ENCODE measurements at regions not wholly inside any gene's neighbourhood (a gene's known extent, or its start where the extent isn't known, plus 50 kb on each side); places are given as distances from the start of the nearest gene placed in this dataset.

GRCh38 chr13:31081316-31081715 lies 80.4 kb downstream of the HSPH1 start:
- no peak for DNase-seq (ENCODE audit: low spot score)

DNA sequence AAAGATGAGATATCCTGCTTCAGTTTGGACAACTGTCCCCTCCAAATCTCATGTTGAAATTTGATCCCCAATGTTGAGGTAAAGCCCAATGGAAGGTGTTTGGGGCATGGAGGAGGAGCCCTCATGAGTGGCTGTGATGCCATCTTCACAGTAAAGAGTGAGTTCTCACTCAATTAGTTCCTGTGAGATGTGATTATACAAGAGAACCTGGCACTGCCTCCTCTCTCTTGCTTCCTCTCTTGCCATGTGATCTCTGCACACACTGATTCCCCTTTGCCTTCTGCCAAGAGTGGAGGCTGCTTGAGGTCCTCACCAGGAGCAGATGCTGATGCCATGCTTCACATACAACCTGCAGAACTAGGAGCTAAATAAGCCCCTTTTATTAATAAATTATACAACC lies 86.9 kb downstream of the HSPH1 start:
- no peak for DNase-seq (ENCODE audit: low spot score)

DNA sequence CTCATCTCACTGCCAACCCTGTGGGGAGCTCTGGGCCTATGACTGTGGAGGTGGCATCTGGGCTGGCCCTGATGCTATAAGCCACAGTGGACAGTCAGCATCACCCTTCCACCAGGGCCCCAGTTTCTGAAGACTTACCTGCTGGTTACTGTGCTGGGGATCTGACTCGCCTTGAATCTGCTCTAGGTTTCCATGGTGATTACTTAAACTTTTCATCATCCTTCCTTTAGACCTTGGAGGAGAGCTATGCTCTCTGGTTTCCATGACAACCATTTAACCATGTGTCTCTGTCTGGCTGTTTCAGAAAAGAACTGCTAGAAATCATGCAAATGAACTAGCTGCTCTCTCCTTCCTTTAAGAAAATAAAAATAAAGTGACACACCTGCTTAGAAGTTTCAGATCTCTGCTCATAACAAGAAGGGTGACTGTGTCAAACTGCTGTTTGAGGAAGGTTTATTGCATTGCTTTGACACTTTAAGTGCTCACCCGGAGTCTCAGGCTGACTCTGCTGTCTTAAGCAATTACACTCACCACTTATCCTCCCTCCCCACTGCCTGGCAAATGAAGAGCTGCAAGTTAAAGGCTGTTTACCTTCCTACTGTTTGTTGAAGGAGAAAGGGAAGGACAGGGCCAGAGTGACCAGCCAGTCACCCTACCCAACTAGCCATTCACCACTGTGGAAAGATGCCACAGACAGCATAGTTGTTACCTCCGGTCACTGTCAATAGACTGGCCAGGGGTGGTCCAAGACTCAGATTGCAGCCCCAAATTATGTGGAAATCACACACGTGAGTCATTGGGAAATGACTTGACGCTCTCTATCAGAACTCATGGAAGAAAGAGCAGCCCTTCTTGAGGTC lies 87.6 kb downstream of the HSPH1 start:
- DNase-seq (ENCODE audit: low spot score) = no peak

DNA sequence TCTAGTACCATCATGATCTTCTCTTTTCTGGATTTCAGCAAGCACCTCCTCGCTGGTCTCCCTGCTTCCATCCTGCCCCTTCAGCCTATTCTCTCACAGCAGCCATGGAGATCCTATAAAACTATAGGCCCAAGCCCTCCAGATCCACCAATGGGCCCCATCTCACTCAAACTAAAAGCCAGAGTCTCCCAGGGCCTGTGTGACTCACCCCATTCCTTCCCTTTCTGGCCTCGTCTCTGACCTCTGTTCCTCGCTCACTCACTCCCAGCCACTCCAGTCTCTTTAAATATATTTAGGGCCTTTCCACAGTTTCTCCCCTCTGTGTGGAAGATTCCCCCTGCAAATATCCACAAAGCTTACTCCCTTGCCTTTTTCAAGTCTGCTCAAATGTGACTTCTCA lies 89.7 kb downstream of the HSPH1 start:
- DNase-seq (ENCODE audit: low spot score) = no peak

- DNase-seq (ENCODE audit: low spot score) = no peak
Measured at GRCh38 chr13:31069808-31070534, 91.7 kb downstream of the HSPH1 start.

DNA sequence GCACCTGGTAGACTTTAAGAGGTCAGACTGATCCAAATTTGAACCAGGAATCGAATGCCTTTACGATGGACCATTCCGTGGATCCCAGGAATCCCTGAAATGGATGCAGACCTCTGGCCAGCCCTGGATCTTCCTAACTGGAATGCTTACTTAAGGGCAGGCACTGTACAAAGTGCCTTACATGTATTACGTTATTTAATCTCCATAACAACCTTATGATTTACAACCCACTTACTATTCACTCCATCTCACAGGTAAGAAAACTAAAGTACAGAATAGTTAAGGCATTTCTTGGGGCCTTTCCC lies 93.6 kb downstream of the HSPH1 start:
- DNase-seq (ENCODE audit: low spot score) = no peak

DNA sequence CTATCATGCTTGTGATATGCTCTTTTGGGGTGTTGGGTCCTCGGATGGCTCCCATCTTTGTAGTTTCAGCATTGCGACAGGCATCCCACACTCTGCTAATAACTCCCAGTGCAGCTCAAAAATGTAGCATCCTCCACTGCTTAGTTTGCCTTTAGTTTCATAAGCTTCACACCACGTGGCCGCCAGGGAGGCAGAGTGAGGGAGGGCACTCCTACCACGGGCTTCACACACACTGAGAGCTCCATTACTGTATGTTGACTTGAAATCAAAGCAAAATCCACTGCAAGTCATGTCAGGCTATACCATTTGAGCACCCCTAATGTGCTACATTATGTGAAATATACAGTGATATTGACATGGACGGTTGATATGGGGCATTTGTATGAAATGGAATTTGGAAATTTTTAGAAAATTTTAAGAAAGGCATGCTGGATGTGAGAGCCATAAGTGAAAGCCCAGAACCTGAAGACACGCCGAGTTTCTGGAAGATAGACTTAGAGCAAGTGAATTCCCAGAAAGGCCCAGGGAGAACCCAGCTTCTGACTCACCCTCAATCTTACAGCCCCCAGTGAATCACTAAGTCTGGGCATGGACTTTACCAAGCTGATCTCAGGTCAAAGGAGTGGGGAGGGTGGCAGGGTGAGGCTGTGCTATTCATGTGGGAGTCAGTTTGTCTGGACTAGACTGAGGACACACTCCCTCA lies 94.1 kb downstream of the HSPH1 start:
- no peak for DNase-seq (ENCODE audit: low spot score)

GRCh38 chr13:31064636-31065035 lies 97.1 kb downstream of the HSPH1 start:
- DNase-seq (ENCODE audit: low spot score) = no peak

- no peak for DNase-seq (ENCODE audit: low spot score)
Measured at GRCh38 chr13:31063772-31064171, 97.9 kb downstream of the HSPH1 start.

GRCh38 chr13:31060655-31061054 lies 101.0 kb downstream of the HSPH1 start:
- DNase-seq (ENCODE audit: low spot score) = no peak

GRCh38 chr13:31060220-31060619 lies 101.5 kb downstream of the HSPH1 start:
- DNase-seq (ENCODE audit: low spot score) = no peak

GRCh38 chr13:31057403-31058033 lies 104.2 kb downstream of the HSPH1 start:
- no peak for DNase-seq (ENCODE audit: low spot score)

DNA sequence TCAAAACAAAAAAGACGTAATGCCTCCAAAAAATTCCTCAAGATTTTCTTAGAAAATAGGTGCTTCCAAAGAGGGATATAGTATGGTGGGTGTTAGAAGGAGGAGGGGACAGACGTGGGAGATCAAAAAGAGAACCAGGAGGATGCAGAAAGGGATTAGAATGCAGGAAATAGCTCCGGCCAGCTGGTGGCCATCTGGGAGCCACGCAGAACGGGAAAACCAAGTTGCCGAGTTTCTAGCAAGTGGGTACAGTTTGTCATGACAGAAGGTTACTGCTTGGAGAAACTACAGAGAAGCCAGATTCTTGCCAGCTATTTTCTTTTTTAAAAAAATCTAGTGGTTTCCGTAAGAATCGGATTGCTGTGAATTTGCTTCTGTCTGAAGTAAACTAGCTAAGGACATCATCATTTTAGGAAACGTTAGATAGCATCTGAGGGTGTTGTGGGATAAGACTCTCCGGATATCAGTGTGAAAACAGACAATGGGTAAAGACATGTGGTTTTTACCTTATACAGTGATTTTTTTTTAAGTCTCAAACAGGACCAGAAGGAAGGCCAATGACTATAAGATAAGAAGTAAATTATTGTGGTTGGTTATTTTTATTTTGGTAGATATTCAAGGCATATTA lies 104.9 kb downstream of the HSPH1 start:
- DNase-seq (ENCODE audit: low spot score) = no peak

- DNase-seq (ENCODE audit: low spot score) = no peak
Measured at GRCh38 chr13:31055589-31055988, 106.1 kb downstream of the HSPH1 start.

GRCh38 chr13:31054632-31055031 lies 107.1 kb downstream of the HSPH1 start:
- DNase-seq (ENCODE audit: low spot score) = no peak

DNA sequence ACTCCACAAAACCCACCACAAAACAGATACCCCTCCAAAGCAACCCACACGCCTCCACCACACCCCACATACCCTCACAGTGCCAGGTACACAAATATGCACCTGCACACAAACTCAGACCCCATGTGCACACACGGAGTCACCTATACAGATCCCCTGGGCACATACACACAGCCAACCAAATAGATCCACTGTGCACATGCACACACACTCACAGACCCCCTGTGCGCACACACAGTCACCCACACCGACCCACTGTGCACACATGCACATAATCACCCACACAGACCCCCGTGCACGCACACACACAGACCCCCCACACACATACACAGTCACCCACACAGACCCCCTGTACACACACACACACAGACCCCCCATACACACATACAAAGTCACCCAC lies 107.8 kb downstream of the HSPH1 start:
- DNase-seq (ENCODE audit: low spot score) = no peak

GRCh38 chr13:31053091-31053490 lies 108.6 kb downstream of the HSPH1 start:
- no peak for DNase-seq (ENCODE audit: low spot score)

DNA sequence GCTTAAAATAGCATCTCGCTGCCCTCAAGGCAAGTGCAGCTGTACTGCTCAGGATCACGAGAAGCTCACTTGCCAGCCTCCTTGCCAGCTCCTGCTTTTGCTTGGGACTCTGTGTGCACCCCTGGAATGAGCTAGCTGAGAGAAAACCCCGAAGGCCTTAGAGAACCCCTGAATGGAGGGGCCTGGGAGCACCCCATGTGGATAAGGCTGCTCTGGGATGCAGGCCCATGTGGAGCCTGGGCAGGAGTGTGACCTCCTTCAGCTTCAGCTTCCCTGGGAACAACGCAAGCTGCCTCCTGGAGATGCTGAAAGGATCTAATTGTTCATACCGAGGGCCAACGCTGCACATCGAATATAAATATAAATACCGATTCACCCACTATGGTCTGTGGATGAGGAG lies 109.2 kb downstream of the HSPH1 start:
- no peak for DNase-seq (ENCODE audit: low spot score)

- no peak for DNase-seq (ENCODE audit: low spot score)
Measured at GRCh38 chr13:31051999-31052398, 109.7 kb downstream of the HSPH1 start.

- DNase-seq (ENCODE audit: low spot score) = no peak
Measured at GRCh38 chr13:31050486-31051400, 111.0 kb downstream of the HSPH1 start.

GRCh38 chr13:31049833-31050232 lies 111.9 kb downstream of the HSPH1 start:
- DNase-seq (ENCODE audit: low spot score) = no peak
